ENCODE measurements at regions not wholly inside any gene's neighbourhood (a gene's known extent, or its start where the extent isn't known, plus 50 kb on each side); places are given as distances from the start of the nearest gene placed in this dataset.
"Not testable (repeated sequence)": the region's sequence is repeated elsewhere in the genome, so short reads cannot be mapped to it uniquely, and the experiment has no call there.

DNA sequence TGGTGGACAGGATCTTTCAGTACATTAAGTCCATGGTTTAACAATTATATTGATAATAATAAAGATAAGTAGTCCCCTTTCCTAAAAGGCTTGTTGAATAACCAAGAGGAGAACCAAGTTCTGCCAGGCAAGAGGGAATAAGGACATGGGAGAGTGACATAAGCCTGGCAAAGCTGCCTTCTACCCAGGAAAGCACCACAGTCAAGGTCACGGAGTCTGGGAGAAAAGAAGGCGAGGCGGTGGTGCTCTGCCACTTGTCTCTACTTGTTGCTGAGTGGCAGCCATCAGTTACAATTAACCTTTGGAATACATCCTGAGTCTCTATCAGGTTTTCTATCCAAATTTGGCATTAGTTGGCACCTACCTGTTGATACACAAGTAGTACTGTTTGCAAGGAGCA is 101.7 kb upstream of the GATA6 start:
- Mint-ChIP-seq H3K4me3 (no peak overlapping the region), H3K9me3 (peaks cover 0 to 7% (median 0%) of the 10 kb centered on the region in 7 donors), H3K36me3 (no peaks in the 10 kb centered on the region), H3K4me1 (no peaks in the 10 kb centered on the region), H3K27me3 (no peaks in the 10 kb centered on the region), H3K27ac (no peak overlapping the region)
- no peak overlapping the region for H3K27ac ChIP-seq (ENCODE audit: insufficient read depth, low read length, poor library complexity, severe bottlenecking)
- no peaks in the 10 kb centered on the region for H3K27me3 ChIP-seq (ENCODE audit: control insufficient read depth, insufficient read depth, low read length)
- no peak overlapping the region for H3K4me3 ChIP-seq (ENCODE audit: low read depth, low read length)
- ATAC-seq (ENCODE audit: low read depth in 2 of 2) (no peak), DNase-seq (no peak)
- no peaks in the 10 kb centered on the region for H3K9me3 ChIP-seq (ENCODE audit: control insufficient read depth in 2 of 2, low read length in 2 of 2)
- no peaks in the 10 kb centered on the region for H3K4me1 ChIP-seq (ENCODE audit: control insufficient read depth, insufficient read depth, low read length, poor library complexity, severe bottlenecking)
- H3K36me3 ChIP-seq (ENCODE audit: control insufficient read depth, insufficient read depth, low read length) = no peaks in the 10 kb centered on the region

DNA sequence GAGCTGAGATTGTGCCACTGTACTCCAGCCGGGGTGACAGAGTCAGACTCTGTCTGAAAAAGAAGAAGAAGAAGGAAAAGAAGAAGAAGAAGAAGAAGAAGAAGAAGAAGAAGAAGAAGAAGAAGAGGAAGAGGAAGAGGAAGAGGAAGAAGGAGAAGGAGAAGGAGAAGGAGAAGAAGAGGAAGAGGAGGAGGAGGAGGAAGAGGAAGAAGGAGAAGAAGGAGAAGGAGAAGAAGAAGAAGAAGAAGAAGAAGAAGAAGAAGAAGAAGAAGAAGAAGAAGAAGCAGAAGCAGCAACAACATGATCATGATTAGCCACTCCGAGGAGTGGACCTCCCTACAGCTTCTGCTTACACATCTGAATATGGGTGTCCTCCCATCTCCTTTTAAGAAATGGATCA is 100.6 kb upstream of the GATA6 start:
- not testable (repeated sequence) for H3K27ac Mint-ChIP-seq; H3K27ac ChIP-seq (ENCODE audit: insufficient read depth, low read length, poor library complexity, severe bottlenecking); H3K4me3 Mint-ChIP-seq; H3K27me3 ChIP-seq (ENCODE audit: control insufficient read depth, insufficient read depth, low read length); H3K9me3 ChIP-seq (ENCODE audit: control insufficient read depth in 2 of 2, low read length in 2 of 2); DNase-seq; H3K36me3 ChIP-seq (ENCODE audit: control insufficient read depth, insufficient read depth, low read length); H3K4me3 ChIP-seq (ENCODE audit: low read depth, low read length); ATAC-seq (ENCODE audit: low read depth in 2 of 2); H3K4me1 Mint-ChIP-seq; H3K27me3 Mint-ChIP-seq; H3K4me1 ChIP-seq (ENCODE audit: control insufficient read depth, insufficient read depth, low read length, poor library complexity, severe bottlenecking); H3K36me3 Mint-ChIP-seq; H3K9me3 Mint-ChIP-seq

DNA sequence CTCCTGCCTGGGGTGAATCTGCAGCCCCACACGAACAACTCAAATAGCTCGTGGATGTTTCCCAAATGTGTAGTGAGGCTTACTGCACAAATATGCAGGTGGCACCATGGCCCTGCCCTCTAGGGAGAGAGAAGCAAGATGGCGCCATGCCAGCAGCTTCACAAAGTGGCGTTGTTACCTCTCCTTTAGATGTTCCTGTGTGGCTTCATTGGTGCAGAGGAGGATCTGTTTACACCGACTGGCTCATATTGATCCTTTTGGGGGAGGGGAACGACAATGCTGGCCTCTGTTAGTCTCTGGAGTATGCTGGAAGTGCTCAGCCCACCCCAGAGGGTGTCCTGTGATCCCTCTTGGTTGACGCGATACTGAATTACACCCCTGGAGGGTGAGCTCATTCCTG is 99.5 kb upstream of the GATA6 start:
- Histone ChIP-seq H3K36me3 (ENCODE audit: control insufficient read depth, insufficient read depth, low read length) (no peaks in the 10 kb centered on the region), H3K4me1 (ENCODE audit: control insufficient read depth, insufficient read depth, low read length, poor library complexity, severe bottlenecking) (no peaks in the 10 kb centered on the region), H3K27me3 (ENCODE audit: control insufficient read depth, insufficient read depth, low read length) (no peaks in the 10 kb centered on the region), H3K4me3 (ENCODE audit: low read depth, low read length) (no peak overlapping the region), H3K27ac (ENCODE audit: insufficient read depth, low read length, poor library complexity, severe bottlenecking) (no peak overlapping the region), H3K9me3 (ENCODE audit: control insufficient read depth in 2 of 2, low read length in 2 of 2) (no peaks in the 10 kb centered on the region)
- ATAC-seq (ENCODE audit: low read depth in 2 of 2) = no peak
- Mint-ChIP-seq H3K36me3 (no peaks in the 10 kb centered on the region), H3K27me3 (no peaks in the 10 kb centered on the region), H3K4me3 (no peak overlapping the region), H3K9me3 (peaks cover 0 to 4% (median 0%) of the 10 kb centered on the region in 7 donors), H3K4me1 (no peaks in the 10 kb centered on the region), H3K27ac (no peak overlapping the region)
- DNase-seq = no peak

DNA sequence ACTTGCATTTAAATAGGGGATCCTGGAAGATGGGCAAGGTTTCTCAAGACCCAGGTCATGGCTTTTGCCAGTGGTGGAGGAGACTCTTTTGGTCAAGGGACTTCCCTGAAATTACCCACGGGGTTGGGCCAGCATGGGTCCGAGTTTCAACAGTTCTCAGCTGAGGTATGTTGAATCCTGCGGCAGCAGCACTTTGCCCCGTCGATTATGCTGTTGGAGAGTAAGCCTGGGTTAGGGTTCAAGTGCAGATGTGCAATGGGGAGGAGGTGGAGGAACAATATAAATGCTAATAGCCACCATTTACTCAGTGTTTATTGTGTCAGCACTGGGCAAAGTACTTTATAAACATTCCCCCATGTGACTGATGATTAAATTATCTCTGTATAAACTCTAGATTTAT is 96.0 kb upstream of the GATA6 start:
- peaks cover 0 to 4% (median 0%) of the 10 kb centered on the region in 7 donors for H3K9me3 Mint-ChIP-seq
- H3K4me1 Mint-ChIP-seq = no peaks in the 10 kb centered on the region
- no peak overlapping the region for H3K4me3 ChIP-seq (ENCODE audit: low read depth, low read length)
- no peak overlapping the region for H3K27ac ChIP-seq (ENCODE audit: insufficient read depth, low read length, poor library complexity, severe bottlenecking)
- H3K27me3 Mint-ChIP-seq = no peaks in the 10 kb centered on the region
- ATAC-seq (ENCODE audit: low read depth in 2 of 2) = no peak
- H3K4me3 Mint-ChIP-seq = no peak overlapping the region
- DNase-seq = no peak
- no peaks in the 10 kb centered on the region for H3K36me3 Mint-ChIP-seq
- H3K27me3 ChIP-seq (ENCODE audit: control insufficient read depth, insufficient read depth, low read length) = no peaks in the 10 kb centered on the region
- H3K4me1 ChIP-seq (ENCODE audit: control insufficient read depth, insufficient read depth, low read length, poor library complexity, severe bottlenecking) = no peaks in the 10 kb centered on the region
- H3K27ac Mint-ChIP-seq = no peak overlapping the region
- H3K9me3 ChIP-seq (ENCODE audit: control insufficient read depth in 2 of 2, low read length in 2 of 2) = no peaks in the 10 kb centered on the region
- H3K36me3 ChIP-seq (ENCODE audit: control insufficient read depth, insufficient read depth, low read length) = no peaks in the 10 kb centered on the region

DNA sequence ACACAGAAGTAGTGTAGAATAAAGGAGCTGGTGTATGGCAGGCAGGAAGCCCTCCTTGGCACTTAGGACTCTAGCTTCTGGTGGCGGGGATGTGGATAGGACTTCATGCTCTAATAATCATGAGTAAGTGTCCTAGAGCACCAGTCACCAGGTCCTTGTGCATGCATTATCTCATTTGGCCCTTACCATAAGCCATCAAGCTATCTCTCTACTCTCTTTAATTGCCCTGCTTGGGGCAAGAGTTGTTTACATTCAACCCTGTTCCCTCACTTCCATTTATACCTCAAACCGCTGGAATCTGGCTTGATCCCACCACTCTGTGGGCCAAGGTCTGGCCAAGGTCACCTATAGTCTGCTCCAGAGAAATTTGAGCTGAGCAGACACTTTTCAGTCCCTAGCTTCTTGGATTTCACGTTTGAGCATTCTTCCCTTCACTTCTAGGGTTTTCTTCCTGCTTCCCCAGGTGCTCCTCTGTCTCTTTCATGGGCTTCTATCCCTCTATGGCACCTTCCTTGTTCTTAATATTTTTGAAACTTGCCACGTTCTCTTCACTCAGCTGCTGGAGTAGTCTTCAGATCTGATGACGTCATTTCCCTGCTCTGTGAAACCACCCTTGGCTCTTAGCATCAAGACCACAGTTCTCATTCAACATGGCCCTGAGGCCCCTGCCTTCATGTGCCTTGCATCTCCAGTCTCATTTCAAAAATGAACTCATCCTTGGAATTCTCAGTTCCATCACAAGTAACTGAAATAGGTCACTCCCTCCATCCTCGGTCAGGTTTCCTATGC is 94.9 kb upstream of the GATA6 start:
- no peak overlapping the region for H3K27ac ChIP-seq (ENCODE audit: insufficient read depth, low read length, poor library complexity, severe bottlenecking)
- Mint-ChIP-seq H3K36me3 (no peaks in the 10 kb centered on the region), H3K4me3 (no peak overlapping the region), H3K4me1 (no peaks in the 10 kb centered on the region), H3K27me3 (no peaks in the 10 kb centered on the region), H3K9me3 (peaks cover 0 to 4% (median 0%) of the 10 kb centered on the region in 7 donors), H3K27ac (no peak overlapping the region)
- no peaks in the 10 kb centered on the region for H3K36me3 ChIP-seq (ENCODE audit: control insufficient read depth, insufficient read depth, low read length)
- no peaks in the 10 kb centered on the region for H3K4me1 ChIP-seq (ENCODE audit: control insufficient read depth, insufficient read depth, low read length, poor library complexity, severe bottlenecking)
- H3K4me3 ChIP-seq (ENCODE audit: low read depth, low read length) = no peak overlapping the region
- H3K27me3 ChIP-seq (ENCODE audit: control insufficient read depth, insufficient read depth, low read length) = no peaks in the 10 kb centered on the region
- DNase-seq (no peak), ATAC-seq (ENCODE audit: low read depth in 2 of 2) (no peak)
- no peaks in the 10 kb centered on the region for H3K9me3 ChIP-seq (ENCODE audit: control insufficient read depth in 2 of 2, low read length in 2 of 2)

DNA sequence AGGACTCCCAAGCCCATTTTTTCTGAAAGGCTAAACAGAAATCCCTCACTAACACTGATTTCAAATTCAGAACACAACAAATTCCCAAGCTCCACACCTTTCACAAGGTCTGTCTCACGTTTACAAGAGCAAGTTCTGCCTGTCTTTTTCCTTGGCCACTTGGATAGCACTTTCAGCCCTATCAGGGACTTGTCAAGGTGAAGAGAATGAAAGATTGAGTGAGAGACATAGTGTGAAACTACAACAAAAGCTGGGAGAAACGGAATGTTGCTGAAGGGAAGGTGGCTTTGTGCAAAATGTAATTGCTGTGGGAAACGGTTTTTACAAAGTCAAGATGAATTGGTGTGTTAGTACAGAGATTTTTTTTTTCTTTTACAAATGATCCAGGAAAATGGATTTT is 89.4 kb upstream of the GATA6 start:
- no peaks in the 10 kb centered on the region for H3K36me3 Mint-ChIP-seq
- DNase-seq = no peak
- H3K4me3 ChIP-seq (ENCODE audit: low read depth, low read length) = no peak overlapping the region
- no peaks in the 10 kb centered on the region for H3K9me3 ChIP-seq (ENCODE audit: control insufficient read depth in 2 of 2, low read length in 2 of 2)
- no peak overlapping the region for H3K27ac ChIP-seq (ENCODE audit: insufficient read depth, low read length, poor library complexity, severe bottlenecking)
- H3K27ac Mint-ChIP-seq = no peak overlapping the region
- no peak overlapping the region for H3K4me3 Mint-ChIP-seq
- peaks cover 0 to 3% (median 0%) of the 10 kb centered on the region in 7 donors for H3K9me3 Mint-ChIP-seq
- H3K4me1 ChIP-seq (ENCODE audit: control insufficient read depth, insufficient read depth, low read length, poor library complexity, severe bottlenecking) = no peaks in the 10 kb centered on the region
- no peaks in the 10 kb centered on the region for H3K36me3 ChIP-seq (ENCODE audit: control insufficient read depth, insufficient read depth, low read length)
- no peaks in the 10 kb centered on the region for H3K27me3 ChIP-seq (ENCODE audit: control insufficient read depth, insufficient read depth, low read length)
- no peak for ATAC-seq (ENCODE audit: low read depth in 2 of 2)
- H3K4me1 Mint-ChIP-seq = no peaks in the 10 kb centered on the region
- no peaks in the 10 kb centered on the region for H3K27me3 Mint-ChIP-seq

DNA sequence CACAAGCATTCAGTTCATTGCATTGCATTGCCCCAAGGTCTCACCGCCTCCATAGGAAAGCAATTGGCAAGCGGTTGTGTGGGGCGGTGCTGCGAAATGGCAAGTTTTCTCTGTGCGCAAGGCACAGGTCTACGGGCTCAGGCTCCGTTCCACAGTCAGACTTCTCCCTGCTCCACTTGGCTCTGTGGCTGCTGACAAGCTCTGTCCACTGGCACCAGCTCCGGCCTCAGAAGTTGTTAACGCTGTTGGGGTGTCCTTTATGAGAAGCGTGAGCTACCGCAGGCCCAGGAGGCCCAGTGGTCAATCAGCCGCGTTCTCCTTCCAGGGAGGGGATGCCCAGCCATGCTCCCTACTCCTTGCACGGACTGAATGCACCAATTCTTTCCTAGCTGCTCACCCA is 87.0 kb upstream of the GATA6 start:
- Mint-ChIP-seq H3K4me1 (no peaks in the 10 kb centered on the region), H3K4me3 (no peak overlapping the region), H3K27ac (no peak overlapping the region), H3K27me3 (no peaks in the 10 kb centered on the region), H3K36me3 (no peaks in the 10 kb centered on the region), H3K9me3 (peaks cover 0 to 3% (median 0%) of the 10 kb centered on the region in 7 donors)
- no peaks in the 10 kb centered on the region for H3K36me3 ChIP-seq (ENCODE audit: control insufficient read depth, insufficient read depth, low read length)
- H3K27ac ChIP-seq (ENCODE audit: insufficient read depth, low read length, poor library complexity, severe bottlenecking) = no peak overlapping the region
- H3K4me3 ChIP-seq (ENCODE audit: low read depth, low read length) = no peak overlapping the region
- no peak for ATAC-seq (ENCODE audit: low read depth in 2 of 2)
- H3K9me3 ChIP-seq (ENCODE audit: control insufficient read depth in 2 of 2, low read length in 2 of 2) = no peaks in the 10 kb centered on the region
- no peak for DNase-seq
- no peaks in the 10 kb centered on the region for H3K27me3 ChIP-seq (ENCODE audit: control insufficient read depth, insufficient read depth, low read length)
- no peaks in the 10 kb centered on the region for H3K4me1 ChIP-seq (ENCODE audit: control insufficient read depth, insufficient read depth, low read length, poor library complexity, severe bottlenecking)

DNA sequence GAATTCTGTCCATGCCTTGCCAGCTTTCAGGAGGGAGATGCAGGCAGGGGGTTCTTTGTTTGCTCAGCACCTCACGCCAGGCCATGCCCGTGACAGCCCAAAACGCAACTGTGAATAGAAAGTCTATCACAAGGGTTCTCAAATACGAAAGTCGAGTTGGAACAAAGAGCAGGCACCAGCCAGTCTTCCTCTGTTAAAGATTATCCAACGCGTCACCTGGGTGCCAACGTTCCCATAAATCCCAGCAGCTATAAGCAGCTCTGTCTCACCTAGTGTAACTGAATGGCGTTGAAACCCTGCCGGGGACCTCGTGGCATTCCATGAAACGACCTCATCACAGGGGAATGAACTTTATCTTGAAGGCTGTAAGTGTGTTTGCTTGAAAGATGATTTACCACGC is 84.8 kb upstream of the GATA6 start:
- H3K4me3 ChIP-seq (ENCODE audit: low read depth, low read length) = no peak overlapping the region
- peaks cover 0 to 2% (median 0%) of the 10 kb centered on the region in 7 donors for H3K9me3 Mint-ChIP-seq
- no peaks in the 10 kb centered on the region for H3K27me3 ChIP-seq (ENCODE audit: control insufficient read depth, insufficient read depth, low read length)
- no peaks in the 10 kb centered on the region for H3K27me3 Mint-ChIP-seq
- DNase-seq = no peak
- ATAC-seq (ENCODE audit: low read depth in 2 of 2) = no peak
- no peaks in the 10 kb centered on the region for H3K36me3 Mint-ChIP-seq
- H3K4me3 Mint-ChIP-seq = no peak overlapping the region
- H3K4me1 ChIP-seq (ENCODE audit: control insufficient read depth, insufficient read depth, low read length, poor library complexity, severe bottlenecking) = no peaks in the 10 kb centered on the region
- no peaks in the 10 kb centered on the region for H3K9me3 ChIP-seq (ENCODE audit: control insufficient read depth in 2 of 2, low read length in 2 of 2)
- H3K4me1 Mint-ChIP-seq = no peaks in the 10 kb centered on the region
- no peaks in the 10 kb centered on the region for H3K36me3 ChIP-seq (ENCODE audit: control insufficient read depth, insufficient read depth, low read length)
- H3K27ac ChIP-seq (ENCODE audit: insufficient read depth, low read length, poor library complexity, severe bottlenecking) = no peak overlapping the region
- no peak overlapping the region for H3K27ac Mint-ChIP-seq
